22Rv1 (cell line): ENCODE measurements at regions not wholly inside any gene's neighbourhood (a gene's known extent, or its start where the extent isn't known, plus 50 kb on each side); places are given as distances from the start of the nearest gene placed in this dataset.
A peak's percentile ranks its signal among the peaks of the same experiment; 100 is the strongest.

Source experiments
- CTCF ChIP-seq: fragments of 450-650 bp; IDR thresholded peaks from 2 replicates; pipeline ENCODE4 v1.5.1; 2017; ENCODE audit warnings: mild to moderate bottlenecking
- ZFX ChIP-seq: fragments of 450-650 bp; IDR thresholded peaks from 2 replicates; pipeline ENCODE4 v1.6.1; 2017; ENCODE audit warnings: antibody characterized with exemption, borderline replicate concordance

DNA sequence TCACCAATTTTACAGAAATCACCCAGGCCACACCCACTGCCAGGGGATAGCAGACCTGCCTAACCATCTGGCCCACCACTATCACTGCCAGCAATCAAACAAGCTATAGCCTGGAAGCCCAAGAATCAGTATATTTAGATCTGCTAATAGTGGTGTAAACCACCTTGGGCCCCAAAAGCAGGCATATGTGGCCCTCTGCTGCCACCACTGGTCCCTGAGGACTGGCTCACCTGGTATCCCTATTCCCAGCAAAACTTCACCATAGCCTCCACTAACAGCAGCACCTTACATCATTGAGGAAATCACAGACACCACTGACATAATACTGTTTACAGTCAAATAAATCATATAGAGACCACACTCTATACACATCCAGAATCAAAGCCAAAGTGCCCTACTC is 880.4 kb upstream of the MAN1A1 start:
- TF ChIP-seq CTCF (peak; percentile 14; the same call in 1 of the 2 replicates), ZFX (no peak)
